ENCODE measurements at regions not wholly inside any gene's neighbourhood (a gene's known extent, or its start where the extent isn't known, plus 50 kb on each side); places are given as distances from the start of the nearest gene placed in this dataset.

- H2AFZ ChIP-seq (ENCODE audit: low read length), result no peak overlapping the region
- peaks cover 5% of the 10 kb centered on the region; the same call in 1 of the 2 replicates for H3K27me3 ChIP-seq (ENCODE audit: low read length)
- ChIA-PET POLR2A (ENCODE audit: unreplicated experiment) (no interaction called here), CTCF (no interaction called here)
- no TSS peak for BruUV-seq (replicated peaks)
- no peak overlapping the region for H3K9ac ChIP-seq (ENCODE audit: low read length)
- ATAC-seq (no peak), DNase-seq (no peak)
- H3K4me1 ChIP-seq (ENCODE audit: insufficient read depth, low read length), result no peaks in the 10 kb centered on the region
- no peaks in the 10 kb centered on the region for H3K36me3 ChIP-seq (ENCODE audit: low read depth, low read length)
- intact Hi-C loops (cut with micrococcal nuclease), result loop anchor here (10.0 kb wide), 1 partner anchor 141 kb away; no protein-coding TSS in a partner anchor
- H3K27ac ChIP-seq (ENCODE audit: low read length), result no peak overlapping the region
- TF ChIP-seq EZH2phosphoT487 (IDR thresholded peaks at IDR 0.05; ENCODE audit: borderline replicate concordance, low read length) (no peak), EZH2 (IDR thresholded peaks at IDR 0.05; ENCODE audit: low read length, unreplicated experiment) (no peak), CTCF (conservative IDR thresholded peaks at IDR 0.05; ENCODE audit: low read depth, low read length) (no peak)
- no peaks in the 10 kb centered on the region for H4K20me1 ChIP-seq (ENCODE audit: low read length)
- no peak overlapping the region for H3K4me3 ChIP-seq (ENCODE audit: low read length)
- no peaks in the 10 kb centered on the region for H3K9me2 ChIP-seq (replicated peaks; ENCODE audit: low read length)
- no peaks in the 10 kb centered on the region for H3F3A ChIP-seq (ENCODE audit: low read length, unreplicated experiment)
- no peaks in the 10 kb centered on the region for H3K9me3 ChIP-seq (ENCODE audit: low read length)
- no peak overlapping the region for H3K4me2 ChIP-seq (ENCODE audit: low read length)
- no peaks in the 10 kb centered on the region for H3K79me2 ChIP-seq (ENCODE audit: low read length)
These were observed 194.8 kb upstream of the MRPS30 start for GRCh38 chr5:44613936-44614335.

DNA sequence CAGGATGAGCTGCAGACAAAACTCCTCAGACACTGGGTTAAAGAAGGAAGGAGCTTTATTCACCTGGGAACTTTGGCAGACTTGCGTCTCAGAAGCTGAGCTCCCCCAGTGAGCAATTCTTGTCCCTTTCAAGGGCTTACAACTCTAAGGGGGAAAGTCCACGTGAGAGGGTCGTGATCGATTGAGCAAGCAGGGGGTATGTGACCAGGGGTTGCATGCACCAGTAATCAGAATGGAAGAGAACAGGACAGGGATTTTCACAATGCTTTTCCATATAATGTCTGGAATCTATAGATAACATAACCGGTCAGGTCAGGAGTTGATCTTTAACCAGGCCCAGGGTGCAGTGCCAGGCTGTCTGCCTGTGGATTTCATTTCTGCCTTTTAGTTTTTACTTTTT is 202.8 kb upstream of the MRPS30 start:
- no peak for DNase-seq

More for the DNA sequence above, 202.8 kb upstream of the MRPS30 start:
- Histone ChIP-seq H3K9ac (ENCODE audit: low read length) (no peak overlapping the region), H4K20me1 (ENCODE audit: low read length) (no peaks in the 10 kb centered on the region), H3K9me2 (replicated peaks; ENCODE audit: low read length) (no peaks in the 10 kb centered on the region), H3K4me1 (ENCODE audit: insufficient read depth, low read length) (no peaks in the 10 kb centered on the region), H3K27me3 (ENCODE audit: low read length) (peaks cover 19% of the 10 kb centered on the region; the same call in 1 of the 2 replicates), H3F3A (ENCODE audit: low read length, unreplicated experiment) (no peaks in the 10 kb centered on the region), H3K4me2 (ENCODE audit: low read length) (no peak overlapping the region), H3K27ac (ENCODE audit: low read length) (no peak overlapping the region), H3K36me3 (ENCODE audit: low read depth, low read length) (no peaks in the 10 kb centered on the region), H3K4me3 (ENCODE audit: low read length) (no peak overlapping the region), H3K9me3 (ENCODE audit: low read length) (no peaks in the 10 kb centered on the region), H3K79me2 (ENCODE audit: low read length) (no peaks in the 10 kb centered on the region), H2AFZ (ENCODE audit: low read length) (no peak overlapping the region)
- TF ChIP-seq EZH2 (IDR thresholded peaks at IDR 0.05; ENCODE audit: low read length, unreplicated experiment) (no peak), EZH2phosphoT487 (IDR thresholded peaks at IDR 0.05; ENCODE audit: borderline replicate concordance, low read length) (no peak), CTCF (conservative IDR thresholded peaks at IDR 0.05; ENCODE audit: low read depth, low read length) (no peak)
- intact Hi-C loops (cut with micrococcal nuclease), result no loop called here
- ChIA-PET POLR2A (ENCODE audit: unreplicated experiment) (no interaction called here), CTCF (no interaction called here)
- no peak for ATAC-seq
- BruUV-seq (replicated peaks), result no TSS peak
